Fibroblast of lung (primary cell): ENCODE measurements at regions not wholly inside any gene's neighbourhood (a gene's known extent, or its start where the extent isn't known, plus 50 kb on each side); places are given as distances from the start of the nearest gene placed in this dataset.

ENCODE experiments used
- DNase-seq, 2 donors: peaks; one replicate each; pipeline versions ENCODE4 v3.0.0 to v3.0.0-alpha.2; 2010; ENCODE audit warnings: low read depth in 2 of 2
- H2AFZ ChIP-seq: 2 replicates; pipeline ENCODE4 v1.5.1; 2012; ENCODE audit warnings: low read length, control low read depth, inconsistent platforms
- H3K27ac ChIP-seq: 2 replicates; pipeline ENCODE4 v1.5.1; 2011; ENCODE audit warnings: low read length, control low read depth; ENCODE audit not compliant: insufficient read depth
- H3K27me3 ChIP-seq: 2 replicates; pipeline ENCODE4 v1.5.1; 2011; ENCODE audit warnings: mild to moderate bottlenecking, low read length; ENCODE audit not compliant: control insufficient read depth, insufficient read depth
- H3K36me3 ChIP-seq: 2 replicates; pipeline ENCODE4 v1.5.1; 2011; ENCODE audit warnings: low read length; ENCODE audit not compliant: control insufficient read depth, insufficient read depth
- H3K4me1 ChIP-seq: 2 replicates; pipeline ENCODE4 v1.5.1; 2011; ENCODE audit warnings: low read length; ENCODE audit not compliant: control insufficient read depth, insufficient read depth; ENCODE audit errors: extremely low read depth
- H3K4me2 ChIP-seq: 2 replicates; pipeline ENCODE4 v1.5.1; 2011; ENCODE audit warnings: low read length, control low read depth; ENCODE audit not compliant: insufficient read depth; ENCODE audit errors: extremely low read depth
- H3K4me3 ChIP-seq, 4 experiments: fragments of 200-600 bp in 1 of 4; sonication (generic) in 1 of 4; replicated peaks in 1 of 4; 2 replicates each; pipeline ENCODE4 v1.5.1; 2011 to 2016; ENCODE audit warnings: low read length in 4 of 4, low read depth in 3 of 4, mild to moderate bottlenecking in 3 of 4, control low read depth in 2 of 4, inconsistent platforms in 1 of 4, mixed read lengths in 1 of 4; ENCODE audit not compliant: insufficient read depth in 1 of 4; ENCODE audit errors: control extremely low read depth in 1 of 4
- H3K79me2 ChIP-seq: 2 replicates; pipeline ENCODE4 v1.5.1; 2012; ENCODE audit warnings: mild to moderate bottlenecking, low read length, inconsistent platforms; ENCODE audit not compliant: control insufficient read depth, insufficient read depth
- H3K9ac ChIP-seq: 2 replicates; pipeline ENCODE4 v1.5.1; 2011; ENCODE audit warnings: mild to moderate bottlenecking, low read length, control low read depth; ENCODE audit not compliant: insufficient read depth
- H3K9me3 ChIP-seq: 2 replicates; pipeline ENCODE4 v1.5.1; 2012; ENCODE audit warnings: low read depth, low read length; ENCODE audit not compliant: control insufficient read depth, insufficient read depth
- H4K20me1 ChIP-seq: 2 replicates; pipeline ENCODE4 v1.5.1; 2011; ENCODE audit warnings: low read length; ENCODE audit not compliant: control insufficient read depth, insufficient read depth; ENCODE audit errors: extremely low read depth
- EZH2 ChIP-seq: IDR thresholded peaks from 2 replicates; pipeline ENCODE4 v1.5.1; 2012; ENCODE audit warnings: low read length, control low read depth, mild to moderate bottlenecking; ENCODE audit errors: missing control alignments
- TF ChIP-seq, protein P1 (sequence below), 2 donors: IDR thresholded peaks in 1 of 2; conservative IDR thresholded peaks in 1 of 2; 1 replicate in 1 of 2; 2 replicates in 1 of 2; pipeline ENCODE4 v1.5.1; 2011 to 2012; ENCODE audit warnings: low read length in 2 of 2, control low read depth in 1 of 2, inconsistent platforms in 1 of 2, low read depth in 1 of 2, mild to moderate bottlenecking in 1 of 2

- no peaks in the 10 kb centered on the region for H3K36me3 ChIP-seq
- TF ChIP-seq, protein P1, sequence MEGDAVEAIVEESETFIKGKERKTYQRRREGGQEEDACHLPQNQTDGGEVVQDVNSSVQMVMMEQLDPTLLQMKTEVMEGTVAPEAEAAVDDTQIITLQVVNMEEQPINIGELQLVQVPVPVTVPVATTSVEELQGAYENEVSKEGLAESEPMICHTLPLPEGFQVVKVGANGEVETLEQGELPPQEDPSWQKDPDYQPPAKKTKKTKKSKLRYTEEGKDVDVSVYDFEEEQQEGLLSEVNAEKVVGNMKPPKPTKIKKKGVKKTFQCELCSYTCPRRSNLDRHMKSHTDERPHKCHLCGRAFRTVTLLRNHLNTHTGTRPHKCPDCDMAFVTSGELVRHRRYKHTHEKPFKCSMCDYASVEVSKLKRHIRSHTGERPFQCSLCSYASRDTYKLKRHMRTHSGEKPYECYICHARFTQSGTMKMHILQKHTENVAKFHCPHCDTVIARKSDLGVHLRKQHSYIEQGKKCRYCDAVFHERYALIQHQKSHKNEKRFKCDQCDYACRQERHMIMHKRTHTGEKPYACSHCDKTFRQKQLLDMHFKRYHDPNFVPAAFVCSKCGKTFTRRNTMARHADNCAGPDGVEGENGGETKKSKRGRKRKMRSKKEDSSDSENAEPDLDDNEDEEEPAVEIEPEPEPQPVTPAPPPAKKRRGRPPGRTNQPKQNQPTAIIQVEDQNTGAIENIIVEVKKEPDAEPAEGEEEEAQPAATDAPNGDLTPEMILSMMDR (conservative IDR thresholded peaks at IDR 0.05 in 1 of 2, IDR thresholded peaks at IDR 0.05 in 1 of 2; ENCODE audit: low read depth in 1 of 2, low read length in 2 of 2) = no peak
- no peak for TF ChIP-seq EZH2
- DNase-seq = no peak
- H3K79me2 ChIP-seq = no peaks in the 10 kb centered on the region
- no peak overlapping the region for H3K9ac ChIP-seq
- no peaks in the 10 kb centered on the region for H3K4me1 ChIP-seq
- no peak overlapping the region for H3K27ac ChIP-seq
- H2AFZ ChIP-seq = no peak overlapping the region
- H3K9me3 ChIP-seq = no peaks in the 10 kb centered on the region
- H4K20me1 ChIP-seq = no peaks in the 10 kb centered on the region
- H3K27me3 ChIP-seq = no peaks in the 10 kb centered on the region
- H3K4me2 ChIP-seq = no peak overlapping the region
- no peak overlapping the region for H3K4me3 ChIP-seq
These were observed 733.4 kb upstream of the NUDT12 start for GRCh38 chr5:104295991-104296390.

DNA sequence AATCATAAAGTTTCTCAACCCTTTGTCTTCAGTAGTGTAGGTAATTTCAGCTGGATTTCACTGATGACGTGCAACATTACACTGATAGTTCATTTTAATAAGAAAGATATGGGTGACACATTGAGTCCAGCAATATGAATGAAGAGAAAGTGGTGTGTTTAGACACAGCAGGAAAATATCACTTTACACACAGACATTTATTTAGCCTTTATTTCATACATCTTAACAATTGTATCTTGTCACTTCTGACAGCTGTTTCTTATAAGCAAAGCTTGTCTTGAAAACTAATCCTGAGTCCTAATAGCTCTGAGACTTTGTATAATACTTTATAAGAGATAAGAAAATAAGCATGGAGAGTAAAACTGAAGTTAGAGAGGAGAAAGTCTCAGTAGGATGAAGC is 720.5 kb upstream of the NUDT12 start:
- H3K4me1 ChIP-seq = no peaks in the 10 kb centered on the region
- no peaks in the 10 kb centered on the region for H3K79me2 ChIP-seq
- no peaks in the 10 kb centered on the region for H3K27me3 ChIP-seq
- H3K4me3 ChIP-seq = no peak overlapping the region
- no peaks in the 10 kb centered on the region for H3K36me3 ChIP-seq
- no peak overlapping the region for H3K27ac ChIP-seq
- no peak overlapping the region for H2AFZ ChIP-seq
- no peak for TF ChIP-seq EZH2
- TF ChIP-seq, protein P1 (conservative IDR thresholded peaks at IDR 0.05 in 1 of 2, IDR thresholded peaks at IDR 0.05 in 1 of 2; ENCODE audit: low read depth in 1 of 2, low read length in 2 of 2) = no peak
- H4K20me1 ChIP-seq = no peaks in the 10 kb centered on the region
- DNase-seq = peak in 1 of 2 donors; percentile 2
- H3K9me3 ChIP-seq = no peaks in the 10 kb centered on the region
- H3K4me2 ChIP-seq = no peak overlapping the region
- no peak overlapping the region for H3K9ac ChIP-seq

GRCh38 chr5:104273725-104274124 is 711.1 kb upstream of the NUDT12 start:
- no peak for TF ChIP-seq EZH2
- TF ChIP-seq, protein P1 (conservative IDR thresholded peaks at IDR 0.05 in 1 of 2, IDR thresholded peaks at IDR 0.05 in 1 of 2; ENCODE audit: low read depth in 1 of 2, low read length in 2 of 2) = no peak
- no peaks in the 10 kb centered on the region for H4K20me1 ChIP-seq
- no peaks in the 10 kb centered on the region for H3K9me3 ChIP-seq

More at GRCh38 chr5:104273725-104274124, 711.1 kb upstream of the NUDT12 start:
- Histone ChIP-seq H3K36me3 (no peaks in the 10 kb centered on the region), H3K27me3 (no peaks in the 10 kb centered on the region), H3K4me2 (no peak overlapping the region), H3K27ac (no peak overlapping the region), H2AFZ (no peak overlapping the region), H3K9ac (no peak overlapping the region), H3K4me3 (no peak overlapping the region), H3K4me1 (no peaks in the 10 kb centered on the region), H3K79me2 (no peaks in the 10 kb centered on the region)
- no peak for DNase-seq
